ENCODE measurements at regions not wholly inside any gene's neighbourhood (a gene's known extent, or its start where the extent isn't known, plus 50 kb on each side); places are given as distances from the start of the nearest gene placed in this dataset.

- no peak for DNase-seq (ENCODE audit: low read depth)
- TF ChIP-seq CTCF (conservative IDR thresholded peaks at IDR 0.05; ENCODE audit: low read depth, low read length) = no peak
- H3K4me3 ChIP-seq (ENCODE audit: low read length) = no peak overlapping the region
Measured at GRCh38 chr5:165201771-165202518, 1696.5 kb downstream of the MAT2B start.

- no peak overlapping the region for H3K4me3 ChIP-seq (ENCODE audit: low read length)
- no peak for DNase-seq (ENCODE audit: low read depth)
- no peak for TF ChIP-seq CTCF (conservative IDR thresholded peaks at IDR 0.05; ENCODE audit: low read depth, low read length)
Measured at GRCh38 chr5:165202519-165202910, 1697.1 kb downstream of the MAT2B start.

GRCh38 chr5:165209101-165209727 is 1703.8 kb downstream of the MAT2B start:
- no peak overlapping the region for H3K4me3 ChIP-seq (ENCODE audit: low read length)

GRCh38 chr5:165224366-165225045 is 1719.1 kb downstream of the MAT2B start:
- DNase-seq (ENCODE audit: low read depth) = no peak
- no peak overlapping the region for H3K4me3 ChIP-seq (ENCODE audit: low read length)
- TF ChIP-seq CTCF (conservative IDR thresholded peaks at IDR 0.05; ENCODE audit: low read depth, low read length) = no peak

More at GRCh38 chr5:165209101-165209727, 1703.8 kb downstream of the MAT2B start:
- TF ChIP-seq CTCF (conservative IDR thresholded peaks at IDR 0.05; ENCODE audit: low read depth, low read length) = peak; percentile 73
- DNase-seq (ENCODE audit: low read depth) = peak; percentile 6

- peak; percentile 24 for TF ChIP-seq CTCF (conservative IDR thresholded peaks at IDR 0.05; ENCODE audit: low read depth, low read length)
- H3K4me3 ChIP-seq (ENCODE audit: low read length) = no peak overlapping the region
- no peak for DNase-seq (ENCODE audit: low read depth)
Measured at GRCh38 chr5:165227515-165227914, 1722.1 kb downstream of the MAT2B start.

- TF ChIP-seq CTCF (conservative IDR thresholded peaks at IDR 0.05; ENCODE audit: low read depth, low read length) = no peak
- no peak for DNase-seq (ENCODE audit: low read depth)
- H3K4me3 ChIP-seq (ENCODE audit: low read length) = no peak overlapping the region
Measured at GRCh38 chr5:165228184-165228583, 1722.8 kb downstream of the MAT2B start.
